Muscle layer of colon (tissue), 2 donors: ENCODE measurements at regions not wholly inside any gene's neighbourhood (a gene's known extent, or its start where the extent isn't known, plus 50 kb on each side); places are given as distances from the start of the nearest gene placed in this dataset.

ENCODE experiments used
- H3K27ac ChIP-seq: one replicate; pipeline ENCODE4 v1.7.0; 2013; ENCODE audit warnings: low read depth, mild to moderate bottlenecking, low read length, moderate library complexity
- H3K27me3 ChIP-seq, 2 donors: one replicate each; pipeline ENCODE4 v1.7.0; 2013; ENCODE audit warnings: low read length in 2 of 2, mild to moderate bottlenecking in 2 of 2; ENCODE audit not compliant: insufficient read depth in 2 of 2, control insufficient read depth in 1 of 2
- H3K36me3 ChIP-seq: one replicate; pipeline ENCODE4 v1.7.0; 2013; ENCODE audit warnings: mild to moderate bottlenecking, low read length; ENCODE audit not compliant: insufficient read depth
- H3K4me1 ChIP-seq: one replicate; pipeline ENCODE4 v1.7.0; 2013; ENCODE audit warnings: mild to moderate bottlenecking, low read length; ENCODE audit not compliant: insufficient read depth
- H3K4me3 ChIP-seq, 2 donors: one replicate each; pipeline ENCODE4 v1.7.0; 2013; ENCODE audit warnings: low read length in 2 of 2, low read depth in 1 of 2, mild to moderate bottlenecking in 1 of 2, moderate library complexity in 1 of 2
- H3K9ac ChIP-seq: one replicate; pipeline ENCODE4 v1.7.0; 2013; ENCODE audit warnings: low read length
- H3K9me3 ChIP-seq: one replicate; pipeline ENCODE4 v1.7.0; 2013; ENCODE audit warnings: mild to moderate bottlenecking, low read length
- donor health status: abdominal sarcoma.
- donor health status: Adenocarcinoma of cecum.

- Histone ChIP-seq H3K27me3 (peaks cover 9 to 14% of the 10 kb centered on the region in 2 donors), H3K4me1 (no peaks in the 10 kb centered on the region), H3K36me3 (no peaks in the 10 kb centered on the region), H3K9ac (no peak overlapping the region), H3K9me3 (no peaks in the 10 kb centered on the region), H3K4me3 (peak overlapping the region; percentile 49 to 56), H3K27ac (no peak overlapping the region)
Measured at GRCh38 chr15:29570121-29570947, 251.9 kb downstream of the TJP1 start.

GRCh38 chr15:29569533-29570092, 252.7 kb downstream of the TJP1 start:
- no peak overlapping the region for H3K4me3 ChIP-seq

GRCh38 chr15:29568840-29569532, 253.3 kb downstream of the TJP1 start:
- H3K4me1 ChIP-seq: no peaks in the 10 kb centered on the region
- no peaks in the 10 kb centered on the region for H3K36me3 ChIP-seq
- H3K27ac ChIP-seq: no peak overlapping the region
- H3K9me3 ChIP-seq: no peaks in the 10 kb centered on the region
- H3K9ac ChIP-seq: no peak overlapping the region
- no peak overlapping the region for H3K4me3 ChIP-seq
- H3K27me3 ChIP-seq: peaks cover 9 to 14% of the 10 kb centered on the region in 2 donors

More at GRCh38 chr15:29569533-29570092, 252.7 kb downstream of the TJP1 start:
- no peaks in the 10 kb centered on the region for H3K36me3 ChIP-seq
- no peaks in the 10 kb centered on the region for H3K9me3 ChIP-seq
- H3K4me1 ChIP-seq: no peaks in the 10 kb centered on the region
- H3K27me3 ChIP-seq: peaks cover 9 to 14% of the 10 kb centered on the region in 2 donors
- no peak overlapping the region for H3K9ac ChIP-seq
- H3K27ac ChIP-seq: no peak overlapping the region

GRCh38 chr15:29567336-29567735, 254.9 kb downstream of the TJP1 start:
- H3K27ac ChIP-seq: no peak overlapping the region
- no peaks in the 10 kb centered on the region for H3K36me3 ChIP-seq
- H3K9ac ChIP-seq: no peak overlapping the region
- H3K4me1 ChIP-seq: no peaks in the 10 kb centered on the region
- H3K27me3 ChIP-seq: peaks cover 9 to 14% of the 10 kb centered on the region in 2 donors
- no peak overlapping the region for H3K4me3 ChIP-seq
- no peaks in the 10 kb centered on the region for H3K9me3 ChIP-seq

GRCh38 chr15:29566914-29567313, 255.4 kb downstream of the TJP1 start:
- H3K9ac ChIP-seq: no peak overlapping the region
- no peak overlapping the region for H3K4me3 ChIP-seq
- H3K27ac ChIP-seq: no peak overlapping the region
- no peaks in the 10 kb centered on the region for H3K4me1 ChIP-seq
- H3K36me3 ChIP-seq: no peaks in the 10 kb centered on the region
- no peaks in the 10 kb centered on the region for H3K9me3 ChIP-seq
- H3K27me3 ChIP-seq: peaks cover 9 to 14% of the 10 kb centered on the region in 2 donors

- Histone ChIP-seq H3K9ac (no peak overlapping the region), H3K27ac (no peak overlapping the region), H3K36me3 (no peaks in the 10 kb centered on the region), H3K4me1 (no peaks in the 10 kb centered on the region), H3K9me3 (no peaks in the 10 kb centered on the region), H3K4me3 (no peak overlapping the region), H3K27me3 (peaks cover 0 to 4% of the 10 kb centered on the region in 2 donors)
Measured at GRCh38 chr15:29563112-29563511, 259.2 kb downstream of the TJP1 start.

- Histone ChIP-seq H3K4me3 (no peak overlapping the region), H3K27ac (no peak overlapping the region), H3K27me3 (peaks cover 0 to 4% of the 10 kb centered on the region in 2 donors), H3K9me3 (no peaks in the 10 kb centered on the region), H3K9ac (no peak overlapping the region), H3K4me1 (no peaks in the 10 kb centered on the region), H3K36me3 (no peaks in the 10 kb centered on the region)
Measured at GRCh38 chr15:29560896-29561295, 261.4 kb downstream of the TJP1 start.

- Histone ChIP-seq H3K36me3 (no peaks in the 10 kb centered on the region), H3K9ac (no peak overlapping the region), H3K27me3 (peaks cover 0 to 4% of the 10 kb centered on the region in 2 donors), H3K27ac (no peak overlapping the region), H3K4me3 (no peak overlapping the region), H3K4me1 (no peaks in the 10 kb centered on the region), H3K9me3 (no peaks in the 10 kb centered on the region)
Measured at GRCh38 chr15:29558261-29558660, 264.0 kb downstream of the TJP1 start.

GRCh38 chr15:29557171-29557570, 265.1 kb downstream of the TJP1 start:
- Histone ChIP-seq H3K9me3 (no peaks in the 10 kb centered on the region), H3K27ac (no peak overlapping the region), H3K4me1 (no peaks in the 10 kb centered on the region), H3K27me3 (peaks cover 0 to 4% of the 10 kb centered on the region in 2 donors), H3K36me3 (no peaks in the 10 kb centered on the region), H3K9ac (no peak overlapping the region), H3K4me3 (no peak overlapping the region)

GRCh38 chr15:29556380-29556779, 265.9 kb downstream of the TJP1 start:
- no peaks in the 10 kb centered on the region for H3K36me3 ChIP-seq
- H3K4me1 ChIP-seq: no peaks in the 10 kb centered on the region
- H3K9me3 ChIP-seq: no peaks in the 10 kb centered on the region
- no peak overlapping the region for H3K9ac ChIP-seq
- H3K27me3 ChIP-seq: peaks cover 0 to 4% of the 10 kb centered on the region in 2 donors
- no peak overlapping the region for H3K4me3 ChIP-seq
- no peak overlapping the region for H3K27ac ChIP-seq

- Histone ChIP-seq H3K9ac (no peak overlapping the region), H3K36me3 (no peaks in the 10 kb centered on the region), H3K4me1 (no peaks in the 10 kb centered on the region), H3K9me3 (no peaks in the 10 kb centered on the region), H3K27me3 (peaks cover 0 to under 1% of the 10 kb centered on the region in 2 donors), H3K4me3 (no peak overlapping the region), H3K27ac (no peak overlapping the region)
Measured at GRCh38 chr15:29554531-29554930, 267.7 kb downstream of the TJP1 start.
